WERI-Rb-1 (cell line): ENCODE measurements at regions not wholly inside any gene's neighbourhood (a gene's known extent, or its start where the extent isn't known, plus 50 kb on each side); places are given as distances from the start of the nearest gene placed in this dataset.

Source experiments
- DNase-seq: peaks from one replicate; pipeline ENCODE4 v3.0.0-alpha.2; 2020
- H3K27ac ChIP-seq: fragments of 250-450 bp; sonication (Bioruptor Pico); 2 replicates; pipeline ENCODE4 v1.5.1; 2020; ENCODE audit warnings: mild to moderate bottlenecking, moderate library complexity
- H3K27me3 ChIP-seq: fragments of 250-450 bp; sonication (Bioruptor Pico); 2 replicates; pipeline ENCODE4 v1.5.1; 2021; ENCODE audit warnings: mild to moderate bottlenecking, low read depth, moderate library complexity; ENCODE audit not compliant: insufficient read depth, severe bottlenecking
- H3K36me3 ChIP-seq: fragments of 250-450 bp; sonication (Bioruptor Pico); 2 replicates; pipeline ENCODE4 v1.5.1; 2020; ENCODE audit warnings: mild to moderate bottlenecking, moderate library complexity
- H3K4me3 ChIP-seq: 2 replicates; pipeline ENCODE4 v1.5.1; 2011; ENCODE audit warnings: low read depth, mild to moderate bottlenecking, control low read depth, low read length
- H3K9me3 ChIP-seq: fragments of 250-450 bp; sonication (Bioruptor Pico); 2 replicates; pipeline ENCODE4 v1.5.1; 2021; ENCODE audit warnings: mild to moderate bottlenecking, moderate library complexity; ENCODE audit not compliant: severe bottlenecking
- TF ChIP-seq, protein P1 (sequence below): IDR thresholded peaks from 2 replicates; pipeline ENCODE4 v1.5.1; 2011; ENCODE audit warnings: low read depth, mild to moderate bottlenecking, control low read depth, inconsistent platforms, low read length

DNA sequence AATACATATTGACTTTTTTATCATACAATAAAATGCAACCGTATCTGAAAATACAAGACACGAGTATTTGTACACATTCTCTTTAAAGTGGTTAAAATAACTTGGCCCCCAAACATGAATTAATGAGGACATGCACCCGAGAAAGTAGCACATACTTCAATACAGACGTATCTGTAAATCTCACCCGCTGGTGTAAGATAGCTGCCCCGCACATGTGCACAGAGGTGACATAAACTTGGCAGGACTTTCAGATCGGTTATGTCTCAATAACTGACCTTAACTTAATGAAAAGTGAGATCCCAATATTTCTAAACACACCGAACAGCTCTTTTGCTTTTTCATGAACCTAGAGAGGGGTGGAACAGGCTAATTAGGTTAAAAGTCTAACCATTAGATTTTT lies 91.5 kb upstream of the RPS6KA2 start:
- no peaks in the 10 kb centered on the region for H3K9me3 ChIP-seq
- no peak overlapping the region for H3K4me3 ChIP-seq
- TF ChIP-seq, protein P1, sequence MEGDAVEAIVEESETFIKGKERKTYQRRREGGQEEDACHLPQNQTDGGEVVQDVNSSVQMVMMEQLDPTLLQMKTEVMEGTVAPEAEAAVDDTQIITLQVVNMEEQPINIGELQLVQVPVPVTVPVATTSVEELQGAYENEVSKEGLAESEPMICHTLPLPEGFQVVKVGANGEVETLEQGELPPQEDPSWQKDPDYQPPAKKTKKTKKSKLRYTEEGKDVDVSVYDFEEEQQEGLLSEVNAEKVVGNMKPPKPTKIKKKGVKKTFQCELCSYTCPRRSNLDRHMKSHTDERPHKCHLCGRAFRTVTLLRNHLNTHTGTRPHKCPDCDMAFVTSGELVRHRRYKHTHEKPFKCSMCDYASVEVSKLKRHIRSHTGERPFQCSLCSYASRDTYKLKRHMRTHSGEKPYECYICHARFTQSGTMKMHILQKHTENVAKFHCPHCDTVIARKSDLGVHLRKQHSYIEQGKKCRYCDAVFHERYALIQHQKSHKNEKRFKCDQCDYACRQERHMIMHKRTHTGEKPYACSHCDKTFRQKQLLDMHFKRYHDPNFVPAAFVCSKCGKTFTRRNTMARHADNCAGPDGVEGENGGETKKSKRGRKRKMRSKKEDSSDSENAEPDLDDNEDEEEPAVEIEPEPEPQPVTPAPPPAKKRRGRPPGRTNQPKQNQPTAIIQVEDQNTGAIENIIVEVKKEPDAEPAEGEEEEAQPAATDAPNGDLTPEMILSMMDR, result no peak
- H3K36me3 ChIP-seq, result no peaks in the 10 kb centered on the region
- no peak overlapping the region for H3K27ac ChIP-seq
- DNase-seq, result no peak
- H3K27me3 ChIP-seq, result no peaks in the 10 kb centered on the region

DNA sequence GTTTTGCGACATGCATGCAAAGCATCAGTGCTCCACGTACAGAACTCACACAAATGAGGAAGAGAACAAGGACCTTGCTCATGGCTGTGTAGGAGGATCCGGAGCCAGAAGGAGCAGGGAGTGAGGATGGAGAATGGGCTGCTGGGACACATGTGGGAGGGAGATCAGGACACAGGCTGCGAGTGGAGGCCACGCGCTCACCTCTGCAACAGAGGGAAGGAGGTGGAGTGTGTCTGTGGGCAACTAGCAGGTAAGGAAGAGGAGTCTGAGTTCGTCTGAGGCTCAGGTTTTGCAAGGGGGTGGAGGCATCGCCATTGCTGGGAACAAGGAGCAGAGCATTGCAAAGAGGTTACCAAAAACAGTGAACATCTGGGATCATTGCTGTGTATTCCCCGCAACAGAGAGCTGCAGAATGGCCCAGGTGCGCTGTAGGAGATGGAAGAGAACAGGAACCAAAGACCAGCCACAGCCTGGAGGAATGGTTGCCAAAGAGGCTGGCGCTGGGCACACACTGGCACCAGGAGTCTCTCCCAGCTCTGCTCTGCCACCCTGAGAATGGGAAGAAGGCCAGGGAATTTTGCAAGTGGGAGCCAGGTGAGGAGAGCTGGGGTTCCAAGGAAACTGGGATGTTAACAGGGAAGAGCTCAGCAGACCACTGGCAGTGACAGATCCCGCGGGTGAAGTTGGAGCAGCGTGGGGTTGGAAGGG lies 90.0 kb upstream of the RPS6KA2 start:
- no peaks in the 10 kb centered on the region for H3K9me3 ChIP-seq
- H3K4me3 ChIP-seq, result no peak overlapping the region
- DNase-seq, result no peak
- H3K27me3 ChIP-seq, result no peaks in the 10 kb centered on the region
- TF ChIP-seq, protein P1, result no peak
- H3K27ac ChIP-seq, result no peak overlapping the region
- H3K36me3 ChIP-seq, result no peaks in the 10 kb centered on the region

DNA sequence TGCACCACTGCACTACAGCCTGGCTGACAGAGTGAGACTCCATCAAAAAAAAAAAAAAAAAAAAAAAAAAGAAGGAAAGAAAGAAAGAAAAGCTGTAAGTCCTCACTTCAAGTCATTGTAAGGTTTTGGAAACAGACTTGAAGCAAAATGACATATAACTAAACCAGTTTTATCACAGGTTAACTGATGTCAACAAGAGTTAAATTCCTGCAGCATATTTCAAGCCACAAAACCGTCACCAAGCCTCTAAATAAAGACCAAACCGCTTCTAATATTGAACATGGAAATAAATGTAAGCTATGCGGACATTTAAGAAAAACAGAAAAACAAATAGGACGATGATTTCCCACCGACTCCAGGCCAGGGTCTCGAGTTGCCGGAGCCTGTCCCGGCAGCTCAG lies 88.9 kb upstream of the RPS6KA2 start:
- Histone ChIP-seq H3K27me3 (no peaks in the 10 kb centered on the region), H3K36me3 (no peaks in the 10 kb centered on the region), H3K4me3 (no peak overlapping the region), H3K9me3 (no peaks in the 10 kb centered on the region), H3K27ac (no peak overlapping the region)
- TF ChIP-seq, protein P1, result no peak
- no peak for DNase-seq

DNA sequence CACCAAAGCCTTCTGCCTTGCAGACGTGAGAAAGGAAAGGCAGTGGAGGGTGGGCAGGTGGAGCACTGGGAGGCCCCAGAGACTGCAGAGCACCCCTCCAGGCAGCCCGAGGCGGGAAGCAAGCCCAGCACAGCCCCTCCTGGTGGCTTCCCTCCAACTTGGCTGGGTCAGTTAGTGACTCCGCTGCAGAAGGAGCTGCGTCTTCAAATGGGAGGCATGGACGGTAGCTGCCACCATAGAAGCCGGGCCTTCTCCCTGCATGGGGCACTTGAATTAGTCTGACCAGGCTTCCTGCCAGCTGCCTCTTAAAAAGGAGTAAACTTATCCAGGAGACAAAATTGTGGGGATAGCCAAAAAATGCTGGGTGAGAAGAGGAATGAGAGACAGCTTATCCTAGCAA lies 88.0 kb upstream of the RPS6KA2 start:
- DNase-seq, result no peak
- H3K27ac ChIP-seq, result no peak overlapping the region
- TF ChIP-seq, protein P1, result 0 out of 2 replicates have a peak, but pooled peaks have one; percentile 19

DNA sequence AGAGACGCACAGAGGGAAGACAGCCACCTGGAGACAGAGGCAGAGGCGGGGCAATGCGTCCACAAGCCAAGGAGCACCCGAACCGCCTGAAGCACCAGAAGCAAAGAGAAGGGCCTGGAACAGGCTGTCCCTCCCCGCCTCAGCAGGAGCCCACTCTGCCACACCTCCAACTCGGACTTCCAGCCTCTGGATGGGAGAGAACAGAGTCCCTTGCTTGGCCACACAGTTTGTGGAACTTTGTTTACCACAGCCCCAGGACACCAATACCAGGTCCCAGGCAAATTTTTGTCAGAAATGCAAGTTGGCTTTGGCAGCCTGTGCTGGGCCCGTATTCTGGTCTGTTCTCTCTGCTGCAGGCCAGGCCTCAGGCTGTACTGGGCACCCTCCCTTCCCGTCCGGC lies 87.5 kb upstream of the RPS6KA2 start:
- DNase-seq, result no peak
- H3K4me3 ChIP-seq, result no peak overlapping the region
- no peaks in the 10 kb centered on the region for H3K9me3 ChIP-seq
- no peaks in the 10 kb centered on the region for H3K27me3 ChIP-seq
- H3K27ac ChIP-seq, result no peak overlapping the region
- H3K36me3 ChIP-seq, result no peaks in the 10 kb centered on the region
- TF ChIP-seq, protein P1, result no peak

More for the DNA sequence above, 88.0 kb upstream of the RPS6KA2 start:
- H3K9me3 ChIP-seq, result no peaks in the 10 kb centered on the region
- H3K36me3 ChIP-seq, result no peaks in the 10 kb centered on the region
- H3K4me3 ChIP-seq, result no peak overlapping the region
- no peaks in the 10 kb centered on the region for H3K27me3 ChIP-seq

DNA sequence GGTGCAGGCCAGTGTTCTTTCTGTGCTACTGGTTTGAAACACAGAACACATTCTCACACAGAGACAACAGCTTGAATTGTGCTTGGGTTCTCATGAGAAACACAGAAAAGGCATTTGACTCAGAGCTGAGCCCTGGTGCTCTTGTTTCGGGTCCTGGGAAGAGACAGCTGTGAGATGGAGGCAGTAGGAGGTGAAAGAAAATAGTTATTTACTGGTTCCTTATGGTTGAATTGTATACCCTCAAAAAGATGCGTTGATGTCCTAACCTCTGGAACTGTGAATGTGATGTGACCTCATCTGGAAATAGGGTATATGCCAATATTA lies 87.1 kb upstream of the RPS6KA2 start:
- H3K9me3 ChIP-seq, result no peaks in the 10 kb centered on the region
- no peaks in the 10 kb centered on the region for H3K27me3 ChIP-seq
- H3K36me3 ChIP-seq, result no peaks in the 10 kb centered on the region
- H3K4me3 ChIP-seq, result no peak overlapping the region
- DNase-seq, result no peak
- no peak overlapping the region for H3K27ac ChIP-seq
- TF ChIP-seq, protein P1, result no peak
